ENCODE measurements at regions not wholly inside any gene's neighbourhood (a gene's known extent, or its start where the extent isn't known, plus 50 kb on each side); places are given as distances from the start of the nearest gene placed in this dataset.
"Not testable (repeated sequence)": the region's sequence is repeated elsewhere in the genome, so short reads cannot be mapped to it uniquely, and the experiment has no call there.

DNA sequence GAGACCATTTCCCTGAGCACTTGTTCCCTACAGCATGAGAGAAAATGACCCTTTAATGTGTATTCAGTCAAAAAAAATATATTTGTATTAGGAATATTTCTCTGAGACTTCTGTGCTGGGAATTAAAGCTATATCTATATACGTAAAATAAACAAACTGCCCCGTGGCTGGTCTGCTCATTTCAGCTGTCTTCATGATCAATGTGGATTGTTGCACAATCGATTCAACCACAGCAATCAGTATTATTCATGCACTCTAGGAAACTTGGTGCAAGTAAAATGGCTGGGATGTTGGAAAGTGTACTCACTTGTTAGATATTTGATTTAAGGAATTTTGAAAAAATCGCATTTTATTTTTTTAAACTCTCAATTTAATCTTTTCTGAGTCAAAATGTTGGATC, 307.9 kb upstream of the ZFP42 start:
- TF ChIP-seq, protein P1, sequence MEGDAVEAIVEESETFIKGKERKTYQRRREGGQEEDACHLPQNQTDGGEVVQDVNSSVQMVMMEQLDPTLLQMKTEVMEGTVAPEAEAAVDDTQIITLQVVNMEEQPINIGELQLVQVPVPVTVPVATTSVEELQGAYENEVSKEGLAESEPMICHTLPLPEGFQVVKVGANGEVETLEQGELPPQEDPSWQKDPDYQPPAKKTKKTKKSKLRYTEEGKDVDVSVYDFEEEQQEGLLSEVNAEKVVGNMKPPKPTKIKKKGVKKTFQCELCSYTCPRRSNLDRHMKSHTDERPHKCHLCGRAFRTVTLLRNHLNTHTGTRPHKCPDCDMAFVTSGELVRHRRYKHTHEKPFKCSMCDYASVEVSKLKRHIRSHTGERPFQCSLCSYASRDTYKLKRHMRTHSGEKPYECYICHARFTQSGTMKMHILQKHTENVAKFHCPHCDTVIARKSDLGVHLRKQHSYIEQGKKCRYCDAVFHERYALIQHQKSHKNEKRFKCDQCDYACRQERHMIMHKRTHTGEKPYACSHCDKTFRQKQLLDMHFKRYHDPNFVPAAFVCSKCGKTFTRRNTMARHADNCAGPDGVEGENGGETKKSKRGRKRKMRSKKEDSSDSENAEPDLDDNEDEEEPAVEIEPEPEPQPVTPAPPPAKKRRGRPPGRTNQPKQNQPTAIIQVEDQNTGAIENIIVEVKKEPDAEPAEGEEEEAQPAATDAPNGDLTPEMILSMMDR (IDR thresholded peaks at IDR 0.05; ENCODE audit: insufficient read depth, low read length, poor library complexity, severe bottlenecking), result no peak
- no peaks in the 10 kb centered on the region for H3K27me3 ChIP-seq (replicated peaks; ENCODE audit: control insufficient read depth, insufficient read depth, low read length)
- H3K4me3 ChIP-seq (replicated peaks; ENCODE audit: low read depth, low read length), result no peak overlapping the region
- no peaks in the 10 kb centered on the region for H3K36me3 ChIP-seq (ENCODE audit: control insufficient read depth, insufficient read depth, low read length)
- no peak for DNase-seq (ENCODE audit: extremely low read depth, insufficient read length)

DNA sequence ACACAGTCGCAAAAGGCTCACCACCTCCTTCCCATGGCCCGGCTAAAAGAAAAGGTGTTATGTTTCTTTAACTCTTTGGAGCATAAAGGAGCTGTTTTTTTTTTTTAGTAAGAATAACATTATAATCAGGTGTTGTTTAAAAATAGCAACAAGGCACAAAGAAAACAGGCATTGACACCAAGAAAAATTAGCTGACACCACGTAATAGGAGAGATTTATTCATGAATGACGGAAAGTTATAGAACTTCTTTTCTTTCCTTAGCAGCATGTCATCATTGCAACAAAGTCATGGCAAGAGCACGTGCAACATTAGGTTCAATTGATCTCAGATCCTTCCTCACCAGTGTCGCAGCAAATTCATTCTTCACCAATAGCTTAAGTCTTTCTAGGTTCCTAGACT, 302.9 kb upstream of the ZFP42 start:
- no peaks in the 10 kb centered on the region for H3K27me3 ChIP-seq (replicated peaks; ENCODE audit: control insufficient read depth, insufficient read depth, low read length)
- H3K4me3 ChIP-seq (replicated peaks; ENCODE audit: low read depth, low read length), result no peak overlapping the region
- DNase-seq (ENCODE audit: extremely low read depth, insufficient read length), result no peak
- no peaks in the 10 kb centered on the region for H3K36me3 ChIP-seq (ENCODE audit: control insufficient read depth, insufficient read depth, low read length)
- TF ChIP-seq, protein P1 (IDR thresholded peaks at IDR 0.05; ENCODE audit: insufficient read depth, low read length, poor library complexity, severe bottlenecking), result no peak

DNA sequence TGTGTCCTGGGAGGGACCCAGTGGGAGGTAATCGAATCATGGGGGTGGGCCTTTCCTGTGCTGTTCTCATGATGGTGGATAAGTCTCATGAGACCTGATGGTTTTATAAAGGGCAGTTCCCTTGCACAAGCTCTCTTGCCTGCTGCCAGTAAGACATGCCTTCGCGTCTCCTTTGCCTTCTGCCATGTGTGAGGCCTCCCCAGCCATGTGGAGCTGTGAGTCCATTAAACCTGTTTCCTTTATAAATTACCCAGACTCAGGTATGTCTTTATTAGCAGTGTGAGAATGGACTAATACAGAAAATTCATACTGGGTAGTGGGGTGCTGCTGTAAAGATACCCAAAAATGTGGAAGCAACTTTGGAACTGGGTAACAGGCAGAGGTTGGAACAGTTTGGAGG, 300.0 kb upstream of the ZFP42 start:
- H3K4me3 ChIP-seq (replicated peaks; ENCODE audit: low read depth, low read length); DNase-seq (ENCODE audit: extremely low read depth, insufficient read length); H3K36me3 ChIP-seq (ENCODE audit: control insufficient read depth, insufficient read depth, low read length); H3K27me3 ChIP-seq (replicated peaks; ENCODE audit: control insufficient read depth, insufficient read depth, low read length): not testable (repeated sequence)

DNA sequence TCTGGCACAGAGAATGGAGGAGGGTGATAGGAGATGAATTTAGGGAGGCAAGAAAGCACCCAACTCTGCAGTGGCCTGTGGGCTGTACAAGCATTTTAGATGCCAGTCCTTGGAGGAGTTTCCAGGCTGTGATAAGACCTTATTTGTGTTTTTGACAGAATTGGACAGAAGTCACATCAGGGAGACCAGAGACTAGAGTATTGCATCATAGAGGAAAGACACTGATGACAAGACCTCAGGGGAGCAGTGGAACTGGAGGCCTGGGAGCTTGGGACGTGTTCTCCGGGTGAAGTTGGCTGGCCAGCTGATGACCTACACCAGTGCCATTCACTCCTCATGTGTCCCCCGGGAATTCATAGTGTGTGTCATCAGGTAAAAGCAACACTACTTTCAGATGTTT, 284.0 kb upstream of the ZFP42 start:
- DNase-seq (ENCODE audit: extremely low read depth, insufficient read length), result no peak
- H3K4me3 ChIP-seq (replicated peaks; ENCODE audit: low read depth, low read length), result no peak overlapping the region
- H3K27me3 ChIP-seq (replicated peaks; ENCODE audit: control insufficient read depth, insufficient read depth, low read length), result no peaks in the 10 kb centered on the region
- TF ChIP-seq, protein P1 (IDR thresholded peaks at IDR 0.05; ENCODE audit: insufficient read depth, low read length, poor library complexity, severe bottlenecking), result no peak
- no peaks in the 10 kb centered on the region for H3K36me3 ChIP-seq (ENCODE audit: control insufficient read depth, insufficient read depth, low read length)

DNA sequence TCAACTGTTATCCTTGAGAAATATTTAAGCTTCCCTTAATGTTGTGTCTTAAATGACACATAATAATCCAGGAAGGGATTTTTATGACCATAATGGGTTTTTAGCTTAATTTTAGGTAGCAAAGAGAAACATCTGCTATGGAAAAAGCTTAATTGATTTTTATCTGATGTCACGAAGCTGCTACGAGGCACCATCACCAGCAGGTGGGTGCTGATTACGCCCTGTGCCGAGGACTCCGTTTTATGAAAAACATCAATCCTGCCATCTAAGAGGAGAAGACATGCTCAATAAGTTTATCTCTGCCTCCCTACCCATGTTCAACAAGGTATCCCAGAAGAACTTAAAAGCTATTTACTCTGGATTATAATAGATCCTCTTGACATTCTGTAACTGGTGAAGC, 280.6 kb upstream of the ZFP42 start:
- DNase-seq (ENCODE audit: extremely low read depth, insufficient read length), result no peak
- no peaks in the 10 kb centered on the region for H3K36me3 ChIP-seq (ENCODE audit: control insufficient read depth, insufficient read depth, low read length)
- no peaks in the 10 kb centered on the region for H3K27me3 ChIP-seq (replicated peaks; ENCODE audit: control insufficient read depth, insufficient read depth, low read length)
- H3K4me3 ChIP-seq (replicated peaks; ENCODE audit: low read depth, low read length), result no peak overlapping the region
- TF ChIP-seq, protein P1 (IDR thresholded peaks at IDR 0.05; ENCODE audit: insufficient read depth, low read length, poor library complexity, severe bottlenecking), result no peak

DNA sequence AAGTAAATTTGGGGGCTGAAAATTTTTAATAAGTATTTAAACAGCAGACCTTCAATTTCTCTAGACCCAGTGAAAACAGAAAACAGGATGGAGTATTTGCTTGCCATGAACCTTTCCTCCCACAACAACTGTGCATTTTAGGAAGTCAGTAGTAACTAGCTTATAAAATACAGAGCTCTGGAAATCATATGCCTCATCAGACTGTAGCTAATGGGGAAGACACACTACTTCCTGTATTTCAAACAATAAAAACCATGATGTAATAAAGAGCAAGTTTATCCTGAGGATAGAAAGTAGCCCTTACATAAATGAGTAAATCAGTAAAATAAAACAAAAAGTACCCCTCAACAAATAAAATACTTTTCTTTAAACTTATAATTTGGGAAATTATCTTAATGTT, 280.1 kb upstream of the ZFP42 start:
- Histone ChIP-seq H3K4me3 (replicated peaks; ENCODE audit: low read depth, low read length) (no peak overlapping the region), H3K36me3 (ENCODE audit: control insufficient read depth, insufficient read depth, low read length) (no peaks in the 10 kb centered on the region), H3K27me3 (replicated peaks; ENCODE audit: control insufficient read depth, insufficient read depth, low read length) (no peaks in the 10 kb centered on the region)
- TF ChIP-seq, protein P1 (IDR thresholded peaks at IDR 0.05; ENCODE audit: insufficient read depth, low read length, poor library complexity, severe bottlenecking), result no peak
- DNase-seq (ENCODE audit: extremely low read depth, insufficient read length), result no peak

Measured in GM06990 (cell line).